ENCODE measurements at regions not wholly inside any gene's neighbourhood (a gene's known extent, or its start where the extent isn't known, plus 50 kb on each side); places are given as distances from the start of the nearest gene placed in this dataset.

GRCh38 chr13:109509154-109509900 lies 277.1 kb downstream of the IRS2 start:
- no peak for DNase-seq

- DNase-seq, result no peak
Observed at GRCh38 chr13:109500146-109500773, 286.1 kb downstream of the IRS2 start.

GRCh38 chr13:109497917-109498316 lies 288.5 kb downstream of the IRS2 start:
- no peak for DNase-seq

GRCh38 chr13:109496216-109496615 lies 290.2 kb downstream of the IRS2 start:
- no peak for DNase-seq

GRCh38 chr13:109494925-109495369 lies 291.4 kb downstream of the IRS2 start:
- no peak for DNase-seq

- no peak for DNase-seq
Observed at GRCh38 chr13:109485136-109485794, 301.1 kb downstream of the IRS2 start.

GRCh38 chr13:109483284-109483683 lies 303.1 kb downstream of the IRS2 start:
- DNase-seq, result peak; percentile 29

- DNase-seq, result no peak
Observed at GRCh38 chr13:109481040-109481439, 305.3 kb downstream of the IRS2 start.

GRCh38 chr13:109480011-109480955 lies 306.1 kb downstream of the IRS2 start:
- no peak for DNase-seq

- no peak for DNase-seq
Observed at GRCh38 chr13:109479534-109479933, 306.8 kb downstream of the IRS2 start.

- no peak for DNase-seq
Observed at GRCh38 chr13:109476001-109476400, 310.4 kb downstream of the IRS2 start.

- no peak for DNase-seq
Observed at GRCh38 chr13:109468123-109468522, 318.3 kb downstream of the IRS2 start.

GRCh38 chr13:109465148-109465547 lies 321.2 kb downstream of the IRS2 start:
- no peak for DNase-seq

- no peak for DNase-seq
Observed at GRCh38 chr13:109454167-109454917, 332.0 kb downstream of the IRS2 start.

GRCh38 chr13:109451726-109452125 lies 334.7 kb downstream of the IRS2 start:
- no peak for DNase-seq

- no peak for DNase-seq
Observed at GRCh38 chr13:109448629-109449028, 337.8 kb downstream of the IRS2 start.

GRCh38 chr13:109447667-109448066 lies 338.7 kb downstream of the IRS2 start:
- no peak for DNase-seq

GRCh38 chr13:109440320-109440719 lies 346.1 kb downstream of the IRS2 start:
- DNase-seq, result no peak

- DNase-seq, result no peak
Observed at GRCh38 chr13:109439813-109440212, 346.6 kb downstream of the IRS2 start.

- no peak for DNase-seq
Observed at GRCh38 chr13:109436841-109437240, 349.5 kb downstream of the IRS2 start.

- DNase-seq, result no peak
Observed at GRCh38 chr13:109436055-109436622, 350.2 kb downstream of the IRS2 start.

GRCh38 chr13:109431217-109431616 lies 355.2 kb downstream of the IRS2 start:
- DNase-seq, result no peak

Measured in midbrain (tissue), 1 donor.